SK-N-MC (cell line): ENCODE measurements at regions not wholly inside any gene's neighbourhood (a gene's known extent, or its start where the extent isn't known, plus 50 kb on each side); places are given as distances from the start of the nearest gene placed in this dataset.

Experiments used
- EZH2 ChIP-seq: fragments of 200-600 bp; sonication (generic); IDR thresholded peaks from one replicate; pipeline ENCODE4 v1.6.1; 2017; ENCODE audit warnings: antibody characterized with exemption
- FOXP2 ChIP-seq: optimal IDR thresholded peaks from 2 replicates; pipeline ENCODE3; 2011; ENCODE audit warnings: mild to moderate bottlenecking, moderate library complexity; ENCODE audit not compliant: insufficient read depth; ENCODE audit errors: extremely low read length, control extremely low read depth
- POLR2AphosphoS5 ChIP-seq: IDR thresholded peaks from 2 replicates; pipeline ENCODE4 v1.6.1; 2012; ENCODE audit warnings: mild to moderate bottlenecking, low read depth, low read length, borderline replicate concordance

- no peak for TF ChIP-seq EZH2
- TF ChIP-seq POLR2AphosphoS5: peak; percentile 59; the same call in 1 of the 2 replicates
- TF ChIP-seq FOXP2: peak; percentile 91
These were observed 159.5 kb upstream of the AGR3 start for GRCh38 chr7:17041324-17041723.
